ENCODE measurements at regions not wholly inside any gene's neighbourhood (a gene's known extent, or its start where the extent isn't known, plus 50 kb on each side); places are given as distances from the start of the nearest gene placed in this dataset.

GRCh38 chr3:76474632-76475031 lies 565.3 kb upstream of the ROBO2 start:
- TF ChIP-seq SIN3A (IDR thresholded peaks at IDR 0.05; ENCODE audit: borderline replicate concordance, insufficient read depth, low read length) = no peak
- no peak for TF ChIP-seq REST (IDR thresholded peaks at IDR 0.05; ENCODE audit: insufficient read depth in 1 of 2, low read depth in 2 of 2, low read length in 2 of 2)
- no peak for TF ChIP-seq FOXP2 (optimal IDR thresholded peaks at IDR 0.05; ENCODE audit: borderline replicate concordance, extremely low read depth, extremely low read length, insufficient read depth)
- TF ChIP-seq POLR2AphosphoS5 (IDR thresholded peaks at IDR 0.05; ENCODE audit: low read depth, low read length) = no peak
- no peak for TF ChIP-seq TAF1 (IDR thresholded peaks at IDR 0.05; ENCODE audit: borderline replicate concordance, insufficient read depth, low read length)

GRCh38 chr3:76479161-76479650 lies 560.7 kb upstream of the ROBO2 start:
- TF ChIP-seq FOXP2 (optimal IDR thresholded peaks at IDR 0.05; ENCODE audit: borderline replicate concordance, extremely low read depth, extremely low read length, insufficient read depth) = no peak
- TF ChIP-seq REST (IDR thresholded peaks at IDR 0.05; ENCODE audit: insufficient read depth in 1 of 2, low read depth in 2 of 2, low read length in 2 of 2) = no peak
- TF ChIP-seq SIN3A (IDR thresholded peaks at IDR 0.05; ENCODE audit: borderline replicate concordance, insufficient read depth, low read length) = no peak
- TF ChIP-seq POLR2AphosphoS5 (IDR thresholded peaks at IDR 0.05; ENCODE audit: low read depth, low read length) = no peak
- no peak for TF ChIP-seq TAF1 (IDR thresholded peaks at IDR 0.05; ENCODE audit: borderline replicate concordance, insufficient read depth, low read length)

GRCh38 chr3:76482510-76482909 lies 557.4 kb upstream of the ROBO2 start:
- no peak for TF ChIP-seq POLR2AphosphoS5 (IDR thresholded peaks at IDR 0.05; ENCODE audit: low read depth, low read length)
- TF ChIP-seq FOXP2 (optimal IDR thresholded peaks at IDR 0.05; ENCODE audit: borderline replicate concordance, extremely low read depth, extremely low read length, insufficient read depth) = no peak
- TF ChIP-seq TAF1 (IDR thresholded peaks at IDR 0.05; ENCODE audit: borderline replicate concordance, insufficient read depth, low read length) = no peak
- TF ChIP-seq REST (IDR thresholded peaks at IDR 0.05; ENCODE audit: insufficient read depth in 1 of 2, low read depth in 2 of 2, low read length in 2 of 2) = no peak
- no peak for TF ChIP-seq SIN3A (IDR thresholded peaks at IDR 0.05; ENCODE audit: borderline replicate concordance, insufficient read depth, low read length)

- TF ChIP-seq SIN3A (IDR thresholded peaks at IDR 0.05; ENCODE audit: borderline replicate concordance, insufficient read depth, low read length) = no peak
- TF ChIP-seq TAF1 (IDR thresholded peaks at IDR 0.05; ENCODE audit: borderline replicate concordance, insufficient read depth, low read length) = no peak
- TF ChIP-seq FOXP2 (optimal IDR thresholded peaks at IDR 0.05; ENCODE audit: borderline replicate concordance, extremely low read depth, extremely low read length, insufficient read depth) = no peak
- no peak for TF ChIP-seq REST (IDR thresholded peaks at IDR 0.05; ENCODE audit: insufficient read depth in 1 of 2, low read depth in 2 of 2, low read length in 2 of 2)
- no peak for TF ChIP-seq POLR2AphosphoS5 (IDR thresholded peaks at IDR 0.05; ENCODE audit: low read depth, low read length)
These were observed 552.5 kb upstream of the ROBO2 start for GRCh38 chr3:76487446-76487845.

- no peak for TF ChIP-seq FOXP2 (optimal IDR thresholded peaks at IDR 0.05; ENCODE audit: borderline replicate concordance, extremely low read depth, extremely low read length, insufficient read depth)
- no peak for TF ChIP-seq POLR2AphosphoS5 (IDR thresholded peaks at IDR 0.05; ENCODE audit: low read depth, low read length)
- no peak for TF ChIP-seq REST (IDR thresholded peaks at IDR 0.05; ENCODE audit: insufficient read depth in 1 of 2, low read depth in 2 of 2, low read length in 2 of 2)
- no peak for TF ChIP-seq TAF1 (IDR thresholded peaks at IDR 0.05; ENCODE audit: borderline replicate concordance, insufficient read depth, low read length)
- no peak for TF ChIP-seq SIN3A (IDR thresholded peaks at IDR 0.05; ENCODE audit: borderline replicate concordance, insufficient read depth, low read length)
These were observed 549.8 kb upstream of the ROBO2 start for GRCh38 chr3:76490064-76490463.
